ENCODE measurements at regions not wholly inside any gene's neighbourhood (a gene's known extent, or its start where the extent isn't known, plus 50 kb on each side); places are given as distances from the start of the nearest gene placed in this dataset. TPM values are rescaled to one million over a fixed set of nuclear protein-coding genes. Genes with fewer than 3 reads are reported as not detected.
A peak's percentile ranks its signal among the peaks of the same experiment; 100 is the strongest.

DNA sequence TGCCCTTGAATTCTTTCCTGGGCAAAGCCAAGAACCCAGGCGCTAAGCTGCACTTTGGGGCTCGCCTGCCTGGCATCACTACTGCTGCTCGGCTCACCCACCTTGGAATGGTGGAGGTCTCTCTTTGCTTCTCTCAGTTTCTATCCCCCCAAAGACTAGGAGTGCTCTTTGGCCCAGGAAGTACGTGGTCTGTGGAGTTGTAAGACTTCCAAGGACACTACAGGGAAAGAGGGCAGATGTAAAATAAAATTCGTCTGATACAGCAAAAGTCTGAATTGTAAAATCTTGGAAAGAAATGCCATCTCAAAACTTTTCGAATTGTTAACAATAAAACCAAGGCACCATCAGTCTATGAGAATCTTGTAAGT is 52.5 kb upstream of the MAP1LC3B2 start:
- Mint-ChIP-seq H3K27ac (ENCODE audit: unreplicated experiment) (no peak overlapping the region), H3K27me3 (ENCODE audit: unreplicated experiment) (peaks cover 8% of the 10 kb centered on the region), H3K9me3 (ENCODE audit: unreplicated experiment) (peaks cover 4% of the 10 kb centered on the region), H3K4me1 (ENCODE audit: low read depth, unreplicated experiment) (peaks cover 8% of the 10 kb centered on the region), H3K36me3 (ENCODE audit: unreplicated experiment) (no peaks in the 10 kb centered on the region), H3K4me3 (ENCODE audit: unreplicated experiment) (no peak overlapping the region)
- TF ChIP-seq, protein P1, sequence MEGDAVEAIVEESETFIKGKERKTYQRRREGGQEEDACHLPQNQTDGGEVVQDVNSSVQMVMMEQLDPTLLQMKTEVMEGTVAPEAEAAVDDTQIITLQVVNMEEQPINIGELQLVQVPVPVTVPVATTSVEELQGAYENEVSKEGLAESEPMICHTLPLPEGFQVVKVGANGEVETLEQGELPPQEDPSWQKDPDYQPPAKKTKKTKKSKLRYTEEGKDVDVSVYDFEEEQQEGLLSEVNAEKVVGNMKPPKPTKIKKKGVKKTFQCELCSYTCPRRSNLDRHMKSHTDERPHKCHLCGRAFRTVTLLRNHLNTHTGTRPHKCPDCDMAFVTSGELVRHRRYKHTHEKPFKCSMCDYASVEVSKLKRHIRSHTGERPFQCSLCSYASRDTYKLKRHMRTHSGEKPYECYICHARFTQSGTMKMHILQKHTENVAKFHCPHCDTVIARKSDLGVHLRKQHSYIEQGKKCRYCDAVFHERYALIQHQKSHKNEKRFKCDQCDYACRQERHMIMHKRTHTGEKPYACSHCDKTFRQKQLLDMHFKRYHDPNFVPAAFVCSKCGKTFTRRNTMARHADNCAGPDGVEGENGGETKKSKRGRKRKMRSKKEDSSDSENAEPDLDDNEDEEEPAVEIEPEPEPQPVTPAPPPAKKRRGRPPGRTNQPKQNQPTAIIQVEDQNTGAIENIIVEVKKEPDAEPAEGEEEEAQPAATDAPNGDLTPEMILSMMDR (IDR thresholded peaks at IDR 0.05; ENCODE audit: partially characterized antibody, unreplicated experiment), result no peak
- no peak for DNase-seq

DNA sequence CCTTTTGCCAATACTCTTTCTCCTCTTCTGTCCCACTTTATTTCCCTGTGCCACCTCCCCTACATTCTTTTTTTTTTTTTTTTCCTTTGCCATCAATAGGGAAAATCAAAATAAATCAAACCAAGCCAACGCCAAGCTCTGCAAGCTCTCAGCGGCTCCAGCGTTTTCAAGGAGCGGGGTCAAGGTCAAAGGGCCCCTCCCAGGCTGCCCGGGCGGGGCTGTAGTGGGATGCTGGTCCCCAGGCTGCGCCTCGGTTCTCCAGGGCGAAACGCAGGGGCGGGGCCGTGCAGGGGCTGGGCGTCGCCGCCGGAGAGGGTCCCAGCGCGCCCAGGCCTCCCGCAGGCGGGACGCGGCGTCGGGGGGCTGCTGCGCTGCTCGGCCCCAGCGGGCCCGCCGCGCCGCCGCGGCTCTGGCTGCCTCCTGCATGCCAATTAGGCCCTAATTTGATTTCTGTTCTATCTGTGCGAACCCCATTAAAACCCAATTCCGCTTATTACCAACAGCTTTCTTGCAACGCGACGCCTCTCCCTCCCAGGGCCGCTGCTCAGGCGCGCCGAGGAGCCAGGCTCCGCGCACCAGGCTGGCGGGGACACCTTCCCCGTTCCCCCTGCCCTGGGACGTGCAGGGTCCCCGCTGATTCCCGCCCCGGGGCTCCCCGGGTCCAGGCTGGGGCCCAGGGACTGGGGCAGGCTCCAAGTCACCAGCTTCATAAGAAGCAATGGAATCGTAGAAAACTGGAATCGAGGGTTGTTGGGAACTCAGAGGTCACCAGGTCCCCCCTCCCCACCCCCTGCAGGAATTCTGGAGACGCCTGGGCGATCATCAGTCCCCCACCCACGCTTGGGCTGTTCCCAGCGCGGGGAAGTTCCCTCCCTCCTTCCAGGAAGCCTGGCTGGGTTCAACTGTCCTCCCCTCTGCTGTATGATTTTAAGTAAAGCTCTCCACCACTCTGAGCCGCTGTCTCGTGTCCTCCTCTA is 50.7 kb upstream of the MAP1LC3B2 start:
- H3K27ac Mint-ChIP-seq (ENCODE audit: unreplicated experiment), result no peak overlapping the region
- peak overlapping the region; percentile 75 for H3K4me3 Mint-ChIP-seq (ENCODE audit: unreplicated experiment)
- peaks cover 11% of the 10 kb centered on the region for H3K27me3 Mint-ChIP-seq (ENCODE audit: unreplicated experiment)

More for the DNA sequence above, 50.7 kb upstream of the MAP1LC3B2 start:
- TF ChIP-seq, protein P1 (IDR thresholded peaks at IDR 0.05; ENCODE audit: partially characterized antibody, unreplicated experiment), result no peak
- peak; percentile 72 for DNase-seq
- H3K9me3 Mint-ChIP-seq (ENCODE audit: unreplicated experiment), result peaks cover 4% of the 10 kb centered on the region
- H3K36me3 Mint-ChIP-seq (ENCODE audit: unreplicated experiment), result no peaks in the 10 kb centered on the region
- peaks cover 8% of the 10 kb centered on the region for H3K4me1 Mint-ChIP-seq (ENCODE audit: low read depth, unreplicated experiment)

Small RNA genes lying in the stretch of these regions (microRNA-seq; reads per million reads assigned to microRNA genes)
- not detected for gene MIR4472-2 (ENCODE audit: unreplicated experiment)

Measured in glutamatergic neuron (in vitro differentiated cells).